Endothelial cell of umbilical vein (primary cell): ENCODE measurements at regions not wholly inside any gene's neighbourhood (a gene's known extent, or its start where the extent isn't known, plus 50 kb on each side); places are given as distances from the start of the nearest gene placed in this dataset.

Experiments used
- BruUV-seq: library from RNA; stranded (reverse); fragments of 400-500 nt; replicated peaks from 2 replicates; lab custom pipeline; 2021; lab: Mats Ljungman, UMichigan
- CTCF ChIA-PET: fragments of 300-600, 350-600 bp; sonication (Branson Sonifier 250); formaldehyde crosslinking; loops from one replicate; lab custom pipeline; 2021; ENCODE audit warnings: antibody characterized with exemption, inconsistent platforms; lab: Charles Lee
- POLR2A ChIA-PET: fragments of 300-600, 350-600 bp; sonication (Branson Sonifier 250); formaldehyde crosslinking; loops from one replicate; lab custom pipeline; 2021; ENCODE audit warnings: antibody characterized with exemption, inconsistent platforms; lab: Charles Lee
- DNase-seq: peaks from one replicate; pipeline ENCODE4 v3.0.0-alpha.2; 2011; ENCODE audit warnings: low read depth, low spot score
- FAIRE-seq: peaks from 2 replicates; lab custom pipeline; 2011; peaks lifted over from hg19 to GRCh38; lab: Jason Lieb, UNC
- H2AFZ ChIP-seq: 2 replicates; pipeline ENCODE4 v1.6.0; 2012; ENCODE audit warnings: low read depth, low read length, control low read depth, inconsistent platforms
- H3K27ac ChIP-seq: 2 replicates; pipeline ENCODE4 v1.5.1; 2011; ENCODE audit warnings: low read depth, mild to moderate bottlenecking, control low read depth, low read length, moderate library complexity; ENCODE audit not compliant: insufficient read depth
- H3K27me3 ChIP-seq, 2 experiments: 2 replicates each; pipeline versions ENCODE4 v1.6.0 to v1.6.1; 2011; ENCODE audit warnings: low read length in 2 of 2, mixed read lengths in 1 of 2; ENCODE audit not compliant: control insufficient read depth in 2 of 2, insufficient read depth in 2 of 2
- H3K36me3 ChIP-seq, 2 experiments: 2 replicates in 1 of 2; 3 replicates in 1 of 2; pipeline ENCODE4 v1.5.1; 2011; ENCODE audit warnings: low read length in 2 of 2, mild to moderate bottlenecking in 1 of 2, moderate library complexity in 1 of 2; ENCODE audit not compliant: control insufficient read depth in 2 of 2, insufficient read depth in 2 of 2; ENCODE audit errors: extremely low read depth in 1 of 2
- H3K4me1 ChIP-seq: 3 replicates; pipeline ENCODE4 v1.5.1; 2011; ENCODE audit warnings: mild to moderate bottlenecking, low read length; ENCODE audit not compliant: control insufficient read depth, insufficient read depth; ENCODE audit errors: extremely low read depth
- H3K4me2 ChIP-seq: 2 replicates; pipeline ENCODE4 v1.6.1; 2011; ENCODE audit warnings: low read length, control low read depth, mixed read lengths; ENCODE audit not compliant: insufficient read depth
- H3K4me3 ChIP-seq, 3 experiments: fragments of 200-600 bp in 1 of 3; sonication (generic), shearing (Covaris generic) in 1 of 3; replicated peaks in 1 of 3; 2 replicates each; pipeline ENCODE4 v1.5.1; 2011 to 2016; ENCODE audit warnings: control low read depth in 3 of 3, low read length in 3 of 3, mild to moderate bottlenecking in 2 of 3, inconsistent platforms in 1 of 3, low read depth in 1 of 3, moderate library complexity in 1 of 3; ENCODE audit not compliant: insufficient read depth in 1 of 3
- H3K79me2 ChIP-seq: 2 replicates; pipeline ENCODE4 v1.6.0; 2012; ENCODE audit warnings: low read length, inconsistent platforms; ENCODE audit not compliant: control insufficient read depth, insufficient read depth
- H3K9ac ChIP-seq: replicated peaks from 2 replicates; pipeline ENCODE3; 2011; ENCODE audit warnings: low read length, control low read depth; ENCODE audit not compliant: insufficient read depth; ENCODE audit errors: extremely low read depth
- H3K9me1 ChIP-seq: replicated peaks from 3 replicates; pipeline ENCODE4 v1.6.0; 2011; ENCODE audit warnings: mild to moderate bottlenecking, low read length; ENCODE audit not compliant: control insufficient read depth, insufficient read depth; ENCODE audit errors: extremely low read depth
- H3K9me3 ChIP-seq: replicated peaks from 2 replicates; pipeline ENCODE4 v1.5.1; 2012; ENCODE audit warnings: low read length, inconsistent platforms; ENCODE audit not compliant: control insufficient read depth, insufficient read depth
- H4K20me1 ChIP-seq: replicated peaks from 2 replicates; pipeline ENCODE3; 2011; ENCODE audit warnings: mild to moderate bottlenecking, low read length; ENCODE audit not compliant: control insufficient read depth, insufficient read depth; ENCODE audit errors: extremely low read depth
- CTCF ChIP-seq, 2 donors: IDR thresholded peaks; 1 replicate in 1 of 2; 2 replicates in 1 of 2; pipeline ENCODE4 v1.5.1; 2011; ENCODE audit warnings: low read length in 2 of 2, mild to moderate bottlenecking in 2 of 2, moderate library complexity in 2 of 2, control low read depth in 1 of 2, inconsistent platforms in 1 of 2, low read depth in 1 of 2; ENCODE audit not compliant: insufficient read depth in 1 of 2; ENCODE audit errors: extremely low read depth in 1 of 2
- EZH2 ChIP-seq: IDR thresholded peaks from 2 replicates; pipeline ENCODE4 v1.6.1; 2012; ENCODE audit warnings: borderline replicate concordance, low read depth, mild to moderate bottlenecking, moderate library complexity, low read length, inconsistent platforms; ENCODE audit not compliant: severe bottlenecking
- FOS ChIP-seq: IDR thresholded peaks from 2 replicates; pipeline ENCODE4 v1.6.1; 2011; ENCODE audit warnings: mild to moderate bottlenecking, low read length, moderate library complexity, borderline replicate concordance; ENCODE audit not compliant: insufficient read depth
- GATA2 ChIP-seq: IDR thresholded peaks from 2 replicates; pipeline ENCODE4 v1.7.0; 2011; ENCODE audit warnings: low read depth, mild to moderate bottlenecking, moderate library complexity, mixed read lengths, low read length; ENCODE audit not compliant: insufficient read length, insufficient read depth
- JUN ChIP-seq: IDR thresholded peaks from 2 replicates; pipeline ENCODE4 v1.6.1; 2011; ENCODE audit warnings: borderline replicate concordance, low read depth; ENCODE audit not compliant: insufficient read length, insufficient read depth
- MAX ChIP-seq: IDR thresholded peaks from 2 replicates; pipeline ENCODE4 v1.6.1; 2011; ENCODE audit not compliant: insufficient read depth, insufficient read length
- MYC ChIP-seq: IDR thresholded peaks from one replicate; pipeline ENCODE4 v1.6.1; 2011; ENCODE audit warnings: mild to moderate bottlenecking, low read depth, low read length
- POLR2A ChIP-seq: IDR thresholded peaks from 2 replicates; pipeline ENCODE4 v1.6.1; 2012; ENCODE audit warnings: low read depth, mild to moderate bottlenecking, control low read depth, low read length
- POLR2AphosphoS5 ChIP-seq: IDR thresholded peaks from 2 replicates; pipeline ENCODE4 v1.6.1; 2012; ENCODE audit warnings: low read depth, mild to moderate bottlenecking, control low read depth, low read length, moderate library complexity; ENCODE audit not compliant: insufficient read depth
- dilution Hi-C: fragments of 300-500 bp; cut with MboI; formaldehyde crosslinking; loops from one replicate; pipeline ENCODE4 v1.15.0; 2019; ENCODE audit warnings: low sequenced_read_pairs; ENCODE audit not compliant: extremely low pct_ligation_motif_present
- intact Hi-C: fragments of 100-400 bp; cut with micrococcal nuclease; formaldehyde crosslinking; loops from one replicate; pipeline ENCODE4 v1.10.0; 2022

DNA sequence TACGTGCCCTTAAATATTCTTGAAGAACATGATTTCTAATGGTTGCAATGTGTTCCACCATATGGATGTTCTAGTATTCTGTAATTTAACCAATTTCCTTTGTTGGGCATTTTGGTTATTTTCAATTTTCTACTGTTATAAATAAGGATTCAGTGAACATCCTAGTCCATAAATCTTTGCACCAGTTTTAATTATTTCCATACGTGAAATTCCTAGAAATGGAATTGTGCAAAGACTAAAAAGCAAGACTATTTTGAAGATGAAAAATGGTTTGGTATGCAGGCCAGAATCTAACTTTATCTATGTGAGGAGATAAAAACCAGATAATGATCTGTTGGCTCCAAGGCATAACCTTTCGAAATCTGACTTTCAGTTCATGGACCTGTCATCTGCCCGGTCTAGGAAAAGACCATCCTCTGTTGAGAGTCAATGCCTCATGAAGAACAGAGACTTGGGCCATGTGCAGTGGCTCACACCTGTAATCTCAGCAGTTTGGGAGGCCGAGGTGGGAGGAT lies 633.2 kb upstream of the NRP1 start:
- H3K4me1 ChIP-seq = no peaks in the 10 kb centered on the region
- POLR2A ChIA-PET = no interaction called here
- H3K79me2 ChIP-seq = no peaks in the 10 kb centered on the region
- FAIRE-seq (no peak), DNase-seq (no peak)
- H3K36me3 ChIP-seq = no peaks in the 10 kb centered on the region
- H2AFZ ChIP-seq = no peak overlapping the region
- intact Hi-C loops = no loop called here
- no peak overlapping the region for H3K27ac ChIP-seq
- BruUV-seq = no TSS peak
- peaks cover 1 to 10% of the 10 kb centered on the region in 2 experiments for H3K27me3 ChIP-seq
- dilution Hi-C loops = no loop called here
- H4K20me1 ChIP-seq = no peaks in the 10 kb centered on the region
- H3K9me1 ChIP-seq = no peaks in the 10 kb centered on the region
- H3K4me3 ChIP-seq = no peak overlapping the region
- H3K9me3 ChIP-seq = no peaks in the 10 kb centered on the region
- TF ChIP-seq FOS (no peak), MAX (no peak), MYC (no peak), EZH2 (no peak), POLR2AphosphoS5 (no peak), POLR2A (no peak), GATA2 (no peak), JUN (no peak), CTCF (IDR thresholded peaks at IDR 0.05; ENCODE audit: extremely low read depth in 1 of 2, insufficient read depth in 1 of 2, low read depth in 1 of 2, low read length in 2 of 2) (no peak)
- no peak overlapping the region for H3K4me2 ChIP-seq
- H3K9ac ChIP-seq = no peak overlapping the region
- CTCF ChIA-PET = no interaction called here
